Testis (tissue), 2 donors: ENCODE measurements at regions not wholly inside any gene's neighbourhood (a gene's known extent, or its start where the extent isn't known, plus 50 kb on each side); places are given as distances from the start of the nearest gene placed in this dataset.

Experiments
- POLR2A ChIP-seq: fragments of 450-650 bp; IDR thresholded peaks from one replicate; pipeline ENCODE4 v1.6.1; 2017; ENCODE audit warnings: antibody characterized with exemption, mild to moderate bottlenecking, moderate library complexity
- TF ChIP-seq, protein P1 (sequence below), 3 experiments: fragments of 450-650 bp in 2 of 3; fragments of 200-600 bp in 1 of 3; sonication (generic) in 1 of 3; IDR thresholded peaks; one replicate each; pipeline ENCODE4 v1.5.1; 2016 to 2019; ENCODE audit warnings: antibody characterized with exemption in 3 of 3, mild to moderate bottlenecking in 2 of 3, moderate library complexity in 1 of 3

DNA sequence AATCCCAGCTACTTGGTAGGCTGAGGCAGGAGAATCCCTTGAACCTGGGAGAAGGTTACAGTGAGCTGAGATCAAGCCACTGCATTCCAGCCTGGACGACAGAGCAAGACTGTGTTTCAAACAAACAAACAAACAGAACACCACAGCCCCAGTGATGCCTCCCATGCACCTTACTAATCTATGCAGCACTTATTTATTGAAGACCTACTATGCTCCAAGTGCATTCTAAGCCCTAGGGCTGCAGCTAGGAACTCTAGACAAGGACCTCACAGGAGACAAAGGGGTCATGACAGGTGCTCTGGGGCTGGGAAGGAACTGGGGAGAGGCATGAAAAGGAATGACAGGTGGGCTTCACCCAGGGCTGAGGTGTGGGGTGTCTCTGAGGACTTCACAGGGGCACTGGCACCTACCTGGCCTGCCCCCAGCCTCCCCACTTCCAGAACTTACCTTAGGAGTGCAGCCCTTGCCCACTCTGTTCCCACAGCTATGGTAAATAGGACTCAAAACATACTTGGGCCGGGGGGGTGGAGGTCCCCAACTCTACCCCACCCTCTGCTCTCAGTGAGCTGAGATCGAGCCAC is 69.4 kb downstream of the C9orf50 start:
- TF ChIP-seq, protein P1, sequence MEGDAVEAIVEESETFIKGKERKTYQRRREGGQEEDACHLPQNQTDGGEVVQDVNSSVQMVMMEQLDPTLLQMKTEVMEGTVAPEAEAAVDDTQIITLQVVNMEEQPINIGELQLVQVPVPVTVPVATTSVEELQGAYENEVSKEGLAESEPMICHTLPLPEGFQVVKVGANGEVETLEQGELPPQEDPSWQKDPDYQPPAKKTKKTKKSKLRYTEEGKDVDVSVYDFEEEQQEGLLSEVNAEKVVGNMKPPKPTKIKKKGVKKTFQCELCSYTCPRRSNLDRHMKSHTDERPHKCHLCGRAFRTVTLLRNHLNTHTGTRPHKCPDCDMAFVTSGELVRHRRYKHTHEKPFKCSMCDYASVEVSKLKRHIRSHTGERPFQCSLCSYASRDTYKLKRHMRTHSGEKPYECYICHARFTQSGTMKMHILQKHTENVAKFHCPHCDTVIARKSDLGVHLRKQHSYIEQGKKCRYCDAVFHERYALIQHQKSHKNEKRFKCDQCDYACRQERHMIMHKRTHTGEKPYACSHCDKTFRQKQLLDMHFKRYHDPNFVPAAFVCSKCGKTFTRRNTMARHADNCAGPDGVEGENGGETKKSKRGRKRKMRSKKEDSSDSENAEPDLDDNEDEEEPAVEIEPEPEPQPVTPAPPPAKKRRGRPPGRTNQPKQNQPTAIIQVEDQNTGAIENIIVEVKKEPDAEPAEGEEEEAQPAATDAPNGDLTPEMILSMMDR (IDR thresholded peaks at IDR 0.05), result no peak
- no peak for TF ChIP-seq POLR2A
